ENCODE measurements at regions not wholly inside any gene's neighbourhood (a gene's known extent, or its start where the extent isn't known, plus 50 kb on each side); places are given as distances from the start of the nearest gene placed in this dataset.

DNA sequence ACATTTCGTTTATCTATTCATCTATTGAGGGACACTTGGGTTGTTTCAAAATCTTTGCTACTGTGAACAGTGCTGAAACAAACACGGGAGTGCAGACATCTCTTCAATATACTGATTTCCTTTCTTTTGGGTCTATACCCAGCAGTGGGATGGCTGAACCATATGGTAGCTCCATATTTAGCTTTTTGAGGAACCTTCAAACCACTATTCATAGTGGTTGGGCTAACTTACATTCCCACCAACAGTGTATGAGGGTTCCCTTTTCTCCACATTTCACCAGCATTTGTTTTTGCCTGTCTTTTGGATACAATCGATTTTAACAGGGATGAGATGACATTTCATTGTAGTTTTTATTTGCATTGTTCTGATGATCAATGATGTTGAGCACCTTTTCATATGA is 798.2 kb downstream of the UQCRFS1 start:
- TF ChIP-seq SMC3 (IDR thresholded peaks at IDR 0.05), result no peak
- no peak for TF ChIP-seq EHMT2 (IDR thresholded peaks at IDR 0.05; ENCODE audit: low read depth)
- no peak for TF ChIP-seq CTCF (IDR thresholded peaks at IDR 0.05)
- TF ChIP-seq ESRRA (IDR thresholded peaks at IDR 0.05; ENCODE audit: borderline replicate concordance, low read length), result no peak
- no peak for TF ChIP-seq NR3C1 (IDR thresholded peaks at IDR 0.05)
- no peak for TF ChIP-seq PBX3 (IDR thresholded peaks at IDR 0.05)
- TF ChIP-seq HMGXB4 (CRISPR knock-in tag; IDR thresholded peaks at IDR 0.05; ENCODE audit: borderline replicate concordance), result no peak
- TF ChIP-seq, protein P1, sequence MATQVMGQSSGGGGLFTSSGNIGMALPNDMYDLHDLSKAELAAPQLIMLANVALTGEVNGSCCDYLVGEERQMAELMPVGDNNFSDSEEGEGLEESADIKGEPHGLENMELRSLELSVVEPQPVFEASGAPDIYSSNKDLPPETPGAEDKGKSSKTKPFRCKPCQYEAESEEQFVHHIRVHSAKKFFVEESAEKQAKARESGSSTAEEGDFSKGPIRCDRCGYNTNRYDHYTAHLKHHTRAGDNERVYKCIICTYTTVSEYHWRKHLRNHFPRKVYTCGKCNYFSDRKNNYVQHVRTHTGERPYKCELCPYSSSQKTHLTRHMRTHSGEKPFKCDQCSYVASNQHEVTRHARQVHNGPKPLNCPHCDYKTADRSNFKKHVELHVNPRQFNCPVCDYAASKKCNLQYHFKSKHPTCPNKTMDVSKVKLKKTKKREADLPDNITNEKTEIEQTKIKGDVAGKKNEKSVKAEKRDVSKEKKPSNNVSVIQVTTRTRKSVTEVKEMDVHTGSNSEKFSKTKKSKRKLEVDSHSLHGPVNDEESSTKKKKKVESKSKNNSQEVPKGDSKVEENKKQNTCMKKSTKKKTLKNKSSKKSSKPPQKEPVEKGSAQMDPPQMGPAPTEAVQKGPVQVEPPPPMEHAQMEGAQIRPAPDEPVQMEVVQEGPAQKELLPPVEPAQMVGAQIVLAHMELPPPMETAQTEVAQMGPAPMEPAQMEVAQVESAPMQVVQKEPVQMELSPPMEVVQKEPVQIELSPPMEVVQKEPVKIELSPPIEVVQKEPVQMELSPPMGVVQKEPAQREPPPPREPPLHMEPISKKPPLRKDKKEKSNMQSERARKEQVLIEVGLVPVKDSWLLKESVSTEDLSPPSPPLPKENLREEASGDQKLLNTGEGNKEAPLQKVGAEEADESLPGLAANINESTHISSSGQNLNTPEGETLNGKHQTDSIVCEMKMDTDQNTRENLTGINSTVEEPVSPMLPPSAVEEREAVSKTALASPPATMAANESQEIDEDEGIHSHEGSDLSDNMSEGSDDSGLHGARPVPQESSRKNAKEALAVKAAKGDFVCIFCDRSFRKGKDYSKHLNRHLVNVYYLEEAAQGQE (IDR thresholded peaks at IDR 0.05), result no peak
- TF ChIP-seq EP300 (IDR thresholded peaks at IDR 0.05), result no peak
- no peak for TF ChIP-seq MAZ (IDR thresholded peaks at IDR 0.05; ENCODE audit: borderline replicate concordance, low read depth, low read length)

All from A549 (cell line).